Keratinocyte (primary cell): ENCODE measurements at regions not wholly inside any gene's neighbourhood (a gene's known extent, or its start where the extent isn't known, plus 50 kb on each side); places are given as distances from the start of the nearest gene placed in this dataset.

Source experiments
- CTCF ChIP-seq, 3 experiments: IDR thresholded peaks in 1 of 3; conservative IDR thresholded peaks in 1 of 3; optimal IDR thresholded peaks in 1 of 3; 2 replicates in 2 of 3; 3 replicates in 1 of 3; pipeline versions ENCODE3 to v1.5.1; 2011; ENCODE audit warnings: low read length in 3 of 3, mild to moderate bottlenecking in 3 of 3, moderate library complexity in 2 of 3, control low read depth in 1 of 3, inconsistent platforms in 1 of 3; ENCODE audit not compliant: insufficient read depth in 2 of 3; ENCODE audit errors: extremely low read depth in 1 of 3
- EZH2 ChIP-seq: IDR thresholded peaks from one replicate; pipeline ENCODE4 v1.6.1; 2012; ENCODE audit warnings: inconsistent platforms, mild to moderate bottlenecking, low read length, moderate library complexity

GRCh38 chr11:27599217-27599616 lies 92.6 kb upstream of the LIN7C start:
- TF ChIP-seq CTCF (optimal IDR thresholded peaks at IDR 0.05 in 1 of 3, IDR thresholded peaks at IDR 0.05 in 1 of 3, conservative IDR thresholded peaks at IDR 0.05 in 1 of 3; ENCODE audit: extremely low read depth in 1 of 3, insufficient read depth in 2 of 3, low read length in 3 of 3) (peak in 1 of 3 experiments; percentile 31), EZH2 (no peak)
